ENCODE measurements at regions not wholly inside any gene's neighbourhood (a gene's known extent, or its start where the extent isn't known, plus 50 kb on each side); places are given as distances from the start of the nearest gene placed in this dataset.
A peak's percentile ranks its signal among the peaks of the same experiment; 100 is the strongest.

- no peak for DNase-seq (ENCODE audit: low read depth, low spot score)
- in situ Hi-C loops (cut with HindIII; ENCODE audit: low pct_unique_long_range_greater_than_20kb, low sequenced_read_pairs), result no loop called here
These were observed 299.5 kb downstream of the NPIPA8 start for GRCh38 chr16:18037051-18037450.

GRCh38 chr16:18024611-18025010 lies 311.9 kb downstream of the NPIPA8 start:
- no peak for DNase-seq (ENCODE audit: low read depth, low spot score)
- in situ Hi-C loops (cut with HindIII; ENCODE audit: low pct_unique_long_range_greater_than_20kb, low sequenced_read_pairs), result no loop called here

- no peak for DNase-seq (ENCODE audit: low read depth, low spot score)
- in situ Hi-C loops (cut with HindIII; ENCODE audit: low pct_unique_long_range_greater_than_20kb, low sequenced_read_pairs), result no loop called here
These were observed 318.2 kb downstream of the NPIPA8 start for GRCh38 chr16:18018376-18018775.

GRCh38 chr16:18013863-18014262 lies 322.7 kb downstream of the NPIPA8 start:
- in situ Hi-C loops (cut with HindIII; ENCODE audit: low pct_unique_long_range_greater_than_20kb, low sequenced_read_pairs), result no loop called here
- no peak for DNase-seq (ENCODE audit: low read depth, low spot score)

GRCh38 chr16:18008356-18008755 lies 328.2 kb downstream of the NPIPA8 start:
- in situ Hi-C loops (cut with HindIII; ENCODE audit: low pct_unique_long_range_greater_than_20kb, low sequenced_read_pairs), result no loop called here
- no peak for DNase-seq (ENCODE audit: low read depth, low spot score)

- in situ Hi-C loops (cut with HindIII; ENCODE audit: low pct_unique_long_range_greater_than_20kb, low sequenced_read_pairs), result no loop called here
- DNase-seq (ENCODE audit: low read depth, low spot score), result no peak
These were observed 333.5 kb downstream of the NPIPA8 start for GRCh38 chr16:18003033-18003432.

GRCh38 chr16:17998996-17999395 lies 337.5 kb downstream of the NPIPA8 start:
- in situ Hi-C loops (cut with HindIII; ENCODE audit: low pct_unique_long_range_greater_than_20kb, low sequenced_read_pairs), result no loop called here
- no peak for DNase-seq (ENCODE audit: low read depth, low spot score)

GRCh38 chr16:17998550-17998949 lies 338.0 kb downstream of the NPIPA8 start:
- DNase-seq (ENCODE audit: low read depth, low spot score), result no peak
- in situ Hi-C loops (cut with HindIII; ENCODE audit: low pct_unique_long_range_greater_than_20kb, low sequenced_read_pairs), result no loop called here

- in situ Hi-C loops (cut with HindIII; ENCODE audit: low pct_unique_long_range_greater_than_20kb, low sequenced_read_pairs), result no loop called here
- DNase-seq (ENCODE audit: low read depth, low spot score), result no peak
These were observed 342.5 kb downstream of the NPIPA8 start for GRCh38 chr16:17994027-17994426.

- in situ Hi-C loops (cut with HindIII; ENCODE audit: low pct_unique_long_range_greater_than_20kb, low sequenced_read_pairs), result no loop called here
- DNase-seq (ENCODE audit: low read depth, low spot score), result no peak
These were observed 344.1 kb downstream of the NPIPA8 start for GRCh38 chr16:17992416-17992815.

- in situ Hi-C loops (cut with HindIII; ENCODE audit: low pct_unique_long_range_greater_than_20kb, low sequenced_read_pairs), result no loop called here
- no peak for DNase-seq (ENCODE audit: low read depth, low spot score)
These were observed 347.3 kb downstream of the NPIPA8 start for GRCh38 chr16:17989255-17989654.

GRCh38 chr16:17988839-17989238 lies 347.7 kb downstream of the NPIPA8 start:
- in situ Hi-C loops (cut with HindIII; ENCODE audit: low pct_unique_long_range_greater_than_20kb, low sequenced_read_pairs), result no loop called here
- DNase-seq (ENCODE audit: low read depth, low spot score), result no peak

- no peak for DNase-seq (ENCODE audit: low read depth, low spot score)
- in situ Hi-C loops (cut with HindIII; ENCODE audit: low pct_unique_long_range_greater_than_20kb, low sequenced_read_pairs), result no loop called here
These were observed 349.5 kb downstream of the NPIPA8 start for GRCh38 chr16:17986991-17987390.

GRCh38 chr16:17984810-17985209 lies 351.7 kb downstream of the NPIPA8 start:
- DNase-seq (ENCODE audit: low read depth, low spot score), result no peak
- in situ Hi-C loops (cut with HindIII; ENCODE audit: low pct_unique_long_range_greater_than_20kb, low sequenced_read_pairs), result no loop called here

GRCh38 chr16:17983847-17984639 lies 352.5 kb downstream of the NPIPA8 start:
- in situ Hi-C loops (cut with HindIII; ENCODE audit: low pct_unique_long_range_greater_than_20kb, low sequenced_read_pairs), result no loop called here
- DNase-seq (ENCODE audit: low read depth, low spot score), result no peak

- DNase-seq (ENCODE audit: low read depth, low spot score), result no peak
- in situ Hi-C loops (cut with HindIII; ENCODE audit: low pct_unique_long_range_greater_than_20kb, low sequenced_read_pairs), result no loop called here
These were observed 353.4 kb downstream of the NPIPA8 start for GRCh38 chr16:17983114-17983513.

GRCh38 chr16:17977260-17977659 lies 359.3 kb downstream of the NPIPA8 start:
- in situ Hi-C loops (cut with HindIII; ENCODE audit: low pct_unique_long_range_greater_than_20kb, low sequenced_read_pairs), result no loop called here
- no peak for DNase-seq (ENCODE audit: low read depth, low spot score)

- no peak for DNase-seq (ENCODE audit: low read depth, low spot score)
- in situ Hi-C loops (cut with HindIII; ENCODE audit: low pct_unique_long_range_greater_than_20kb, low sequenced_read_pairs), result no loop called here
These were observed 364.0 kb downstream of the NPIPA8 start for GRCh38 chr16:17972460-17972943.

GRCh38 chr16:17970816-17971331 lies 365.7 kb downstream of the NPIPA8 start:
- DNase-seq (ENCODE audit: low read depth, low spot score), result peak; percentile 40
- in situ Hi-C loops (cut with HindIII; ENCODE audit: low pct_unique_long_range_greater_than_20kb, low sequenced_read_pairs), result no loop called here
